ENCODE measurements at regions not wholly inside any gene's neighbourhood (a gene's known extent, or its start where the extent isn't known, plus 50 kb on each side); places are given as distances from the start of the nearest gene placed in this dataset.

DNA sequence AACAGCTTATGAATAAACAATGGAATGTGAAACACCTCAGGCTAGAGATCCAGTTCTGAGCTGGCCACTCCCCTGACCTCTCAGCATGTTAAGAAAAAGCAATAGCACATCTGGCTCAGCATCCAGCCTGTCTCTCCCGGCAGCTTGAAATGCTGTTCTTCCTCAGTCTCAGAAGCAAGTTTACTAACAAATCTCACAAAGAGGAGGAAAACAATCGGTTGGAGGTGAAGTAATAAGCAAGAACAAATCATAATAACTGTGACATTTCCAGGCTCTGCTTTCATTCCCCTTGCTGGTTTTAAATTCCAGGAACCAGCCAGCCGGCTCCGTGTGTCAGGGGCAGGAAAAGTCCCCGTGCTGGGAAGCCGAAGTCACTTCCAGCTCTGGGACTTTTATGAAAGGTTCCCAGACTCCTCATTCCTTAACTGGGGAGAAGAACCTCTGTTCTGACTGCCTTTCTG is 133.9 kb upstream of the ARL4C start:
- TF ChIP-seq, protein P1, sequence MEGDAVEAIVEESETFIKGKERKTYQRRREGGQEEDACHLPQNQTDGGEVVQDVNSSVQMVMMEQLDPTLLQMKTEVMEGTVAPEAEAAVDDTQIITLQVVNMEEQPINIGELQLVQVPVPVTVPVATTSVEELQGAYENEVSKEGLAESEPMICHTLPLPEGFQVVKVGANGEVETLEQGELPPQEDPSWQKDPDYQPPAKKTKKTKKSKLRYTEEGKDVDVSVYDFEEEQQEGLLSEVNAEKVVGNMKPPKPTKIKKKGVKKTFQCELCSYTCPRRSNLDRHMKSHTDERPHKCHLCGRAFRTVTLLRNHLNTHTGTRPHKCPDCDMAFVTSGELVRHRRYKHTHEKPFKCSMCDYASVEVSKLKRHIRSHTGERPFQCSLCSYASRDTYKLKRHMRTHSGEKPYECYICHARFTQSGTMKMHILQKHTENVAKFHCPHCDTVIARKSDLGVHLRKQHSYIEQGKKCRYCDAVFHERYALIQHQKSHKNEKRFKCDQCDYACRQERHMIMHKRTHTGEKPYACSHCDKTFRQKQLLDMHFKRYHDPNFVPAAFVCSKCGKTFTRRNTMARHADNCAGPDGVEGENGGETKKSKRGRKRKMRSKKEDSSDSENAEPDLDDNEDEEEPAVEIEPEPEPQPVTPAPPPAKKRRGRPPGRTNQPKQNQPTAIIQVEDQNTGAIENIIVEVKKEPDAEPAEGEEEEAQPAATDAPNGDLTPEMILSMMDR (IDR thresholded peaks at IDR 0.05) = no peak
- TF ChIP-seq POLR2A (IDR thresholded peaks at IDR 0.05; ENCODE audit: low read depth) = no peak
- no peak for TF ChIP-seq POLR2AphosphoS5 (IDR thresholded peaks at IDR 0.05)

Data from esophagus muscularis mucosa (tissue), 3 donors.